Panc1 (cell line): ENCODE measurements at regions not wholly inside any gene's neighbourhood (a gene's known extent, or its start where the extent isn't known, plus 50 kb on each side); places are given as distances from the start of the nearest gene placed in this dataset.
"Not testable (repeated sequence)": the region's sequence is repeated elsewhere in the genome, so short reads cannot be mapped to it uniquely, and the experiment has no call there.

Source experiments
- ATAC-seq: fragments of 200-7000 bp; cut with Tn5 transposase; 2 replicates; pipeline ENCODE4 v1.9.1; 2020; ENCODE audit warnings: mild to moderate bottlenecking, moderate library complexity
- BruUV-seq: library from RNA; stranded (reverse); fragments of 400-500 nt; replicated peaks from 2 replicates; lab custom pipeline; 2021; lab: Mats Ljungman, UMichigan
- CTCF ChIA-PET: fragments of 300-600 bp; sonication (Branson Sonifier 250); formaldehyde crosslinking; loops from one replicate; lab custom pipeline; 2022; ENCODE audit warnings: antibody characterized with exemption; lab: Charles Lee
- POLR2A ChIA-PET: fragments of 300-600 bp; sonication (Branson Sonifier 250); formaldehyde crosslinking; loops from one replicate; lab custom pipeline; 2022; ENCODE audit warnings: antibody characterized with exemption; lab: Charles Lee
- DNase-seq: peaks from one replicate; pipeline ENCODE4 v3.0.0-alpha.2; 2010; ENCODE audit warnings: low read depth, low spot score
- H3K27ac ChIP-seq: 2 replicates; pipeline ENCODE4 v1.5.1; 2011; ENCODE audit warnings: mild to moderate bottlenecking, low read length, inconsistent platforms
- H3K27me3 ChIP-seq: fragments of 200-500 bp; sonication (Bioruptor generic); 2 replicates; pipeline ENCODE4 v1.6.0; 2014; ENCODE audit warnings: low read length, inconsistent platforms; ENCODE audit not compliant: control insufficient read depth, insufficient read depth
- H3K36me3 ChIP-seq: fragments of 200-500 bp; sonication (Bioruptor generic); 2 replicates; pipeline ENCODE4 v1.5.1; 2014; ENCODE audit warnings: inconsistent platforms, mild to moderate bottlenecking, low read length, moderate library complexity; ENCODE audit not compliant: control insufficient read depth, insufficient read depth
- H3K4me1 ChIP-seq: 2 replicates; pipeline ENCODE4 v1.5.1; 2011; ENCODE audit warnings: inconsistent platforms, mild to moderate bottlenecking, low read length, moderate library complexity; ENCODE audit not compliant: control insufficient read depth, insufficient read depth
- H3K4me3 ChIP-seq, 2 experiments: 2 replicates each; pipeline ENCODE4 v1.5.1; 2011 to 2012; ENCODE audit warnings: low read depth in 2 of 2, low read length in 2 of 2, mild to moderate bottlenecking in 2 of 2, inconsistent platforms in 1 of 2, moderate library complexity in 1 of 2
- H3K9me3 ChIP-seq: fragments of 200-500 bp; sonication (Bioruptor generic); 2 replicates; pipeline ENCODE4 v1.5.1; 2014; ENCODE audit warnings: low read depth, mild to moderate bottlenecking, inconsistent platforms, low read length, moderate library complexity; ENCODE audit not compliant: control insufficient read depth, insufficient read depth
- CTCF ChIP-seq: fragments of 450-650 bp; IDR thresholded peaks from 2 replicates; pipeline ENCODE4 v1.5.1; 2017; ENCODE audit warnings: mild to moderate bottlenecking
- POLR2AphosphoS5 ChIP-seq: IDR thresholded peaks from 2 replicates; pipeline ENCODE4 v1.6.1; 2012; ENCODE audit warnings: mild to moderate bottlenecking, low read depth, low read length, moderate library complexity
- SIN3A ChIP-seq: IDR thresholded peaks from 2 replicates; pipeline ENCODE4 v1.6.1; 2012; ENCODE audit warnings: low read depth, mild to moderate bottlenecking, low read length, moderate library complexity, borderline replicate concordance; ENCODE audit not compliant: insufficient read depth
- TCF7L2 ChIP-seq: IDR thresholded peaks from 2 replicates; pipeline ENCODE4 v1.6.1; 2011; ENCODE audit warnings: mild to moderate bottlenecking, low read depth, low read length, inconsistent platforms
- in situ Hi-C: cut with HindIII; loops from 2 replicates; pipeline ENCODE4 v1.10.0; 2016; ENCODE audit warnings: low sequenced_read_pairs, low pct_unique_long_range_greater_than_20kb
- intact Hi-C: fragments of 100-400 bp; cut with micrococcal nuclease; formaldehyde crosslinking; loops from one replicate; pipeline ENCODE4 v1.10.0; 2022; ENCODE audit not compliant: unreplicated experiment
- TF ChIP-seq, protein P1 (sequence below), 2 experiments: IDR thresholded peaks; 2 replicates each; pipeline ENCODE4 v1.6.1; 2011 to 2012; ENCODE audit warnings: low read depth in 2 of 2, control low read depth in 1 of 2, low read length in 1 of 2, mild to moderate bottlenecking in 1 of 2, moderate library complexity in 1 of 2; ENCODE audit not compliant: insufficient read depth in 1 of 2

DNA sequence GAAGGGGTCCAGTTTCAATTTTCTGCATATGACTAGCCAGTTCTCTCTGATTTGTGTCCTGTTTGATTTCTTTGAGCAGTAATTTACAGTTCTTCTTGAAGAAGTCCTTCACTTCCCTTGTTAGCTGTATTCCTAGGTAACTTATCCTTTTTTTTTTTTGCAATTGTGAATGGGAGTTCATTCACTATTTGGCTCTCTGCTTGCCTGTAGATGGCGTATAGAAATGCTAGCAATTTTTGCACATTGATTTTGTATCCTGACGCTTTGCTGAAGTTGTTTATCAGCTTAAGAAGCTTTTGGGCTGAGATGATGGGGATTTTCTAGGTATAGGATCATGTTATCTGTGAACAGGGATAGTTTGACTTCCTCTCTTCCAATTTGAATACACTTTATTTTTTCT is 77.6 kb upstream of the NID2 start:
- H3K27me3 ChIP-seq = no peaks in the 10 kb centered on the region
- H3K4me1 ChIP-seq = no peaks in the 10 kb centered on the region
- H3K4me3 ChIP-seq = no peak overlapping the region
- no peak for ATAC-seq
- BruUV-seq = no TSS peak
- no peak overlapping the region for H3K27ac ChIP-seq
- no peaks in the 10 kb centered on the region for H3K9me3 ChIP-seq
- TF ChIP-seq TCF7L2 (no peak), SIN3A (no peak), CTCF (no peak; the same call in 1 of the 2 replicates), POLR2AphosphoS5 (no peak)
- TF ChIP-seq, protein P1, sequence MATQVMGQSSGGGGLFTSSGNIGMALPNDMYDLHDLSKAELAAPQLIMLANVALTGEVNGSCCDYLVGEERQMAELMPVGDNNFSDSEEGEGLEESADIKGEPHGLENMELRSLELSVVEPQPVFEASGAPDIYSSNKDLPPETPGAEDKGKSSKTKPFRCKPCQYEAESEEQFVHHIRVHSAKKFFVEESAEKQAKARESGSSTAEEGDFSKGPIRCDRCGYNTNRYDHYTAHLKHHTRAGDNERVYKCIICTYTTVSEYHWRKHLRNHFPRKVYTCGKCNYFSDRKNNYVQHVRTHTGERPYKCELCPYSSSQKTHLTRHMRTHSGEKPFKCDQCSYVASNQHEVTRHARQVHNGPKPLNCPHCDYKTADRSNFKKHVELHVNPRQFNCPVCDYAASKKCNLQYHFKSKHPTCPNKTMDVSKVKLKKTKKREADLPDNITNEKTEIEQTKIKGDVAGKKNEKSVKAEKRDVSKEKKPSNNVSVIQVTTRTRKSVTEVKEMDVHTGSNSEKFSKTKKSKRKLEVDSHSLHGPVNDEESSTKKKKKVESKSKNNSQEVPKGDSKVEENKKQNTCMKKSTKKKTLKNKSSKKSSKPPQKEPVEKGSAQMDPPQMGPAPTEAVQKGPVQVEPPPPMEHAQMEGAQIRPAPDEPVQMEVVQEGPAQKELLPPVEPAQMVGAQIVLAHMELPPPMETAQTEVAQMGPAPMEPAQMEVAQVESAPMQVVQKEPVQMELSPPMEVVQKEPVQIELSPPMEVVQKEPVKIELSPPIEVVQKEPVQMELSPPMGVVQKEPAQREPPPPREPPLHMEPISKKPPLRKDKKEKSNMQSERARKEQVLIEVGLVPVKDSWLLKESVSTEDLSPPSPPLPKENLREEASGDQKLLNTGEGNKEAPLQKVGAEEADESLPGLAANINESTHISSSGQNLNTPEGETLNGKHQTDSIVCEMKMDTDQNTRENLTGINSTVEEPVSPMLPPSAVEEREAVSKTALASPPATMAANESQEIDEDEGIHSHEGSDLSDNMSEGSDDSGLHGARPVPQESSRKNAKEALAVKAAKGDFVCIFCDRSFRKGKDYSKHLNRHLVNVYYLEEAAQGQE (IDR thresholded peaks at IDR 0.05; ENCODE audit: insufficient read depth in 1 of 2, low read depth in 2 of 2, low read length in 1 of 2) = no peak
- CTCF ChIA-PET = no interaction called here
- intact Hi-C loops = no loop called here
- no peak for DNase-seq
- no peaks in the 10 kb centered on the region for H3K36me3 ChIP-seq
- POLR2A ChIA-PET = no interaction called here
- in situ Hi-C loops = no loop called here

DNA sequence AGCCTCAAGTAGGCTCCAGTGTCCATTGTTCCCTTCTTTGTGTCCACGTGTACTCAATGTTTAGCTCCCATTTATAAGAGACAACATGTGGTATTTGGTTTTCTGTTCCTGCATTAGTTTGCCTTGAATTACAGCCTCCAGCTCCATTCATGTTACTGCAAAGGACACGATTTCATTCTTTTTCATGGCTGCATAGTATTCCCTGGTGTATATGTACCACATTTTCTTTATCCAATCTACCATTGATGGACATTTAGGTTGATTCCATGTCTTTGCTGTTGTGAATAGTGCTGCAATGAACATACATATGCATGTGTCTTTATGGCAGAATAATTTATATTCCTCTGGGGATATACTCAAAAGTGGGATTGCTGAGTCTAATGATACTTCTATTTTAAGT is 75.2 kb upstream of the NID2 start:
- POLR2A ChIA-PET, DNase-seq, ATAC-seq, H3K9me3 ChIP-seq, H3K36me3 ChIP-seq, H3K4me1 ChIP-seq, CTCF ChIA-PET, H3K27me3 ChIP-seq, BruUV-seq, in situ Hi-C loops, H3K27ac ChIP-seq, H3K4me3 ChIP-seq, intact Hi-C loops: not testable (repeated sequence)

GRCh38 chr14:52142504-52142903 is 73.6 kb upstream of the NID2 start:
- TF ChIP-seq TCF7L2 = no peak
- TF ChIP-seq SIN3A = no peak
- TF ChIP-seq POLR2AphosphoS5 = no peak
- TF ChIP-seq, protein P1 (IDR thresholded peaks at IDR 0.05; ENCODE audit: insufficient read depth in 1 of 2, low read depth in 2 of 2, low read length in 1 of 2) = no peak
- no peak for TF ChIP-seq CTCF
- no peak overlapping the region for H3K27ac ChIP-seq
- intact Hi-C loops (no loop called here), in situ Hi-C loops (no loop called here)
- H3K4me3 ChIP-seq = no peak overlapping the region
- H3K4me1 ChIP-seq = no peaks in the 10 kb centered on the region
- no peaks in the 10 kb centered on the region for H3K36me3 ChIP-seq
- no TSS peak for BruUV-seq
- ChIA-PET CTCF (no interaction called here), POLR2A (no interaction called here)
- no peaks in the 10 kb centered on the region for H3K9me3 ChIP-seq
- ATAC-seq (no peak), DNase-seq (no peak)
- no peaks in the 10 kb centered on the region for H3K27me3 ChIP-seq
